WERI-Rb-1 (cell line): ENCODE measurements at regions not wholly inside any gene's neighbourhood (a gene's known extent, or its start where the extent isn't known, plus 50 kb on each side); places are given as distances from the start of the nearest gene placed in this dataset.

Experiments
- DNase-seq: peaks from one replicate; pipeline ENCODE4 v3.0.0-alpha.2; 2020
- H3K27ac ChIP-seq: fragments of 250-450 bp; sonication (Bioruptor Pico); 2 replicates; pipeline ENCODE4 v1.5.1; 2020; ENCODE audit warnings: mild to moderate bottlenecking, moderate library complexity
- H3K27me3 ChIP-seq: fragments of 250-450 bp; sonication (Bioruptor Pico); 2 replicates; pipeline ENCODE4 v1.5.1; 2021; ENCODE audit warnings: mild to moderate bottlenecking, low read depth, moderate library complexity; ENCODE audit not compliant: insufficient read depth, severe bottlenecking
- H3K36me3 ChIP-seq: fragments of 250-450 bp; sonication (Bioruptor Pico); 2 replicates; pipeline ENCODE4 v1.5.1; 2020; ENCODE audit warnings: mild to moderate bottlenecking, moderate library complexity
- H3K4me3 ChIP-seq: 2 replicates; pipeline ENCODE4 v1.5.1; 2011; ENCODE audit warnings: low read depth, mild to moderate bottlenecking, control low read depth, low read length
- H3K9me3 ChIP-seq: fragments of 250-450 bp; sonication (Bioruptor Pico); 2 replicates; pipeline ENCODE4 v1.5.1; 2021; ENCODE audit warnings: mild to moderate bottlenecking, moderate library complexity; ENCODE audit not compliant: severe bottlenecking
- CTCF ChIP-seq: IDR thresholded peaks from 2 replicates; pipeline ENCODE4 v1.5.1; 2011; ENCODE audit warnings: low read depth, mild to moderate bottlenecking, control low read depth, inconsistent platforms, low read length

- no peak overlapping the region for H3K4me3 ChIP-seq
- no peaks in the 10 kb centered on the region for H3K27me3 ChIP-seq
- peaks cover 4% of the 10 kb centered on the region for H3K9me3 ChIP-seq
- TF ChIP-seq CTCF = no peak
- no peaks in the 10 kb centered on the region for H3K36me3 ChIP-seq
- no peak overlapping the region for H3K27ac ChIP-seq
- DNase-seq = no peak
Observed at GRCh38 chr9:94159069-94159939, 75.0 kb downstream of the PTPDC1 start.

GRCh38 chr9:94160594-94161501 is 76.6 kb downstream of the PTPDC1 start:
- H3K27me3 ChIP-seq = no peaks in the 10 kb centered on the region
- no peaks in the 10 kb centered on the region for H3K36me3 ChIP-seq
- no peak overlapping the region for H3K4me3 ChIP-seq
- H3K9me3 ChIP-seq = no peaks in the 10 kb centered on the region
- TF ChIP-seq CTCF = 0 out of 2 replicates have a peak, but pooled peaks have one; percentile 26
- H3K27ac ChIP-seq = no peak overlapping the region
- DNase-seq = no peak

- H3K9me3 ChIP-seq = no peaks in the 10 kb centered on the region
- H3K4me3 ChIP-seq = no peak overlapping the region
- no peaks in the 10 kb centered on the region for H3K27me3 ChIP-seq
- no peak for DNase-seq
- no peak overlapping the region for H3K27ac ChIP-seq
- H3K36me3 ChIP-seq = peaks cover 2% of the 10 kb centered on the region
- TF ChIP-seq CTCF = no peak
Observed at GRCh38 chr9:94161673-94162072, 77.4 kb downstream of the PTPDC1 start.

GRCh38 chr9:94164806-94165549 is 80.7 kb downstream of the PTPDC1 start:
- Histone ChIP-seq H3K9me3 (no peaks in the 10 kb centered on the region), H3K27ac (no peak overlapping the region), H3K36me3 (peaks cover 18% of the 10 kb centered on the region), H3K27me3 (no peaks in the 10 kb centered on the region), H3K4me3 (no peak overlapping the region)
- no peak for TF ChIP-seq CTCF
- DNase-seq = no peak

GRCh38 chr9:94165592-94166235 is 81.5 kb downstream of the PTPDC1 start:
- TF ChIP-seq CTCF = no peak
- H3K27me3 ChIP-seq = no peaks in the 10 kb centered on the region
- peak overlapping the region; percentile 4 for H3K4me3 ChIP-seq
- no peaks in the 10 kb centered on the region for H3K9me3 ChIP-seq
- peak; percentile 99 for DNase-seq
- peak overlapping the region; percentile 100 for H3K27ac ChIP-seq
- H3K36me3 ChIP-seq = peaks cover 21% of the 10 kb centered on the region
